ENCODE measurements at regions not wholly inside any gene's neighbourhood (a gene's known extent, or its start where the extent isn't known, plus 50 kb on each side); places are given as distances from the start of the nearest gene placed in this dataset.
A peak's percentile ranks its signal among the peaks of the same experiment; 100 is the strongest.

- H2BK20ac ChIP-seq (ENCODE audit: low read depth, low read length, poor library complexity, severe bottlenecking) = no peak overlapping the region
- no peaks in the 10 kb centered on the region for H3K9me3 Mint-ChIP-seq
- WGBS (ENCODE audit: extremely low coverage, insufficient read length, low lambda C conversion rate) = no CpG with 5 or more reads among the region's 4 CpGs
- no peak overlapping the region for H2AK5ac ChIP-seq (ENCODE audit: insufficient read length, low read length)
- H3K9ac ChIP-seq (ENCODE audit: extremely low read depth, insufficient read length, low read length) = no peak overlapping the region
- DNase-seq = no peak
- no peak overlapping the region for H2AFZ ChIP-seq (ENCODE audit: low read length)
- no peaks in the 10 kb centered on the region for H3K79me1 ChIP-seq (ENCODE audit: insufficient read depth, low read depth, low read length, poor library complexity, severe bottlenecking)
- H4K8ac ChIP-seq (replicated peaks; ENCODE audit: insufficient read length, low read depth, low read length) = no peak overlapping the region
- H3K56ac ChIP-seq (ENCODE audit: insufficient read length, low read depth, low read length) = no peak overlapping the region
- no peak overlapping the region for H3K4me3 Mint-ChIP-seq
- H4K5ac ChIP-seq (ENCODE audit: insufficient read length, low read depth, low read length) = no peak overlapping the region
- H2BK12ac ChIP-seq (ENCODE audit: insufficient read length, low read depth, low read length) = no peak overlapping the region
- H3K27me3 Mint-ChIP-seq (ENCODE audit: low read depth) = no peaks in the 10 kb centered on the region
- H3K4ac ChIP-seq (ENCODE audit: low read depth, low read length) = no peak overlapping the region
- no peaks in the 10 kb centered on the region for H4K20me1 ChIP-seq (ENCODE audit: control insufficient read depth, insufficient read depth, insufficient read length)
- no peak overlapping the region for H3K18ac ChIP-seq (ENCODE audit: insufficient read length, low read depth, low read length)
- H3K27ac ChIP-seq (ENCODE audit: insufficient read length, low read depth, low read length) = no peak overlapping the region
- no peaks in the 10 kb centered on the region for H3K79me2 ChIP-seq (ENCODE audit: insufficient read depth, low read length)
- peaks cover 14 to 28% (median 19%) of the 10 kb centered on the region in 3 experiments; a peak in 5 of 7 replicates for H3K36me3 Mint-ChIP-seq (ENCODE audit: insufficient read depth in 1 of 3, low read depth in 3 of 3)
- no peak overlapping the region for H2BK120ac ChIP-seq (ENCODE audit: low read depth, low read length, poor library complexity, severe bottlenecking)
- no peaks in the 10 kb centered on the region for H3K9me3 ChIP-seq (ENCODE audit: control insufficient read depth, low read depth, low read length)
- no peak overlapping the region for H3T11ph ChIP-seq (ENCODE audit: low read length)
- no peaks in the 10 kb centered on the region for H3K27me3 ChIP-seq (ENCODE audit: insufficient read depth, low read length)
- H4K91ac ChIP-seq (ENCODE audit: insufficient read length, low read depth, low read length) = no peak overlapping the region
- H3K4me1 Mint-ChIP-seq = peaks cover 4 to 6% of the 10 kb centered on the region in 2 experiments; a peak in 3 of 4 replicates
- no peaks in the 10 kb centered on the region; the same call in 1 of the 2 replicates for H3K4me1 ChIP-seq (ENCODE audit: insufficient read depth, low read length)
- peak overlapping the region in 1 of 3 experiments; percentile 71; a peak in 1 of 7 replicates for H3K27ac Mint-ChIP-seq
- H3K23ac ChIP-seq (ENCODE audit: insufficient read length, low read depth, low read length) = no peak overlapping the region
- no peak overlapping the region for H3K14ac ChIP-seq (ENCODE audit: insufficient read depth, low read length)
- no peak overlapping the region for H2BK15ac ChIP-seq (ENCODE audit: low read depth, low read length)
- H3K23me2 ChIP-seq (ENCODE audit: insufficient read length, low read depth, low read length, poor library complexity, severe bottlenecking) = no peaks in the 10 kb centered on the region
- TF ChIP-seq, protein P1, sequence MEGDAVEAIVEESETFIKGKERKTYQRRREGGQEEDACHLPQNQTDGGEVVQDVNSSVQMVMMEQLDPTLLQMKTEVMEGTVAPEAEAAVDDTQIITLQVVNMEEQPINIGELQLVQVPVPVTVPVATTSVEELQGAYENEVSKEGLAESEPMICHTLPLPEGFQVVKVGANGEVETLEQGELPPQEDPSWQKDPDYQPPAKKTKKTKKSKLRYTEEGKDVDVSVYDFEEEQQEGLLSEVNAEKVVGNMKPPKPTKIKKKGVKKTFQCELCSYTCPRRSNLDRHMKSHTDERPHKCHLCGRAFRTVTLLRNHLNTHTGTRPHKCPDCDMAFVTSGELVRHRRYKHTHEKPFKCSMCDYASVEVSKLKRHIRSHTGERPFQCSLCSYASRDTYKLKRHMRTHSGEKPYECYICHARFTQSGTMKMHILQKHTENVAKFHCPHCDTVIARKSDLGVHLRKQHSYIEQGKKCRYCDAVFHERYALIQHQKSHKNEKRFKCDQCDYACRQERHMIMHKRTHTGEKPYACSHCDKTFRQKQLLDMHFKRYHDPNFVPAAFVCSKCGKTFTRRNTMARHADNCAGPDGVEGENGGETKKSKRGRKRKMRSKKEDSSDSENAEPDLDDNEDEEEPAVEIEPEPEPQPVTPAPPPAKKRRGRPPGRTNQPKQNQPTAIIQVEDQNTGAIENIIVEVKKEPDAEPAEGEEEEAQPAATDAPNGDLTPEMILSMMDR (conservative IDR thresholded peaks at IDR 0.05) = no peak
- H3K4me2 ChIP-seq (ENCODE audit: insufficient read depth, insufficient read length, low read length) = no peak overlapping the region
- no peak overlapping the region for H2BK5ac ChIP-seq (ENCODE audit: insufficient read length, low read length)
Observed at GRCh38 chr5:12652201-12652600, 748.0 kb upstream of the CTNND2 start.
